A549 (cell line): ENCODE measurements at regions not wholly inside any gene's neighbourhood (a gene's known extent, or its start where the extent isn't known, plus 50 kb on each side); places are given as distances from the start of the nearest gene placed in this dataset.

ENCODE experiments used
- ATAC-seq, 2 experiments: fragments of 200-7000 bp in 1 of 2; fragments of >200 bp in 1 of 2; cut with Nextera tagmentation in 1 of 2; cut with Tn5 transposase in 1 of 2; 3 replicates each; pipeline versions ENCODE4 v1.8.0 to v1.9.1; 2018 to 2020; ENCODE audit warnings: mild to moderate bottlenecking in 1 of 2, moderate library complexity in 1 of 2
- CTCF ChIA-PET: fragments of 300-600 bp; sonication (Branson Sonifier 250); formaldehyde crosslinking; extraction: SDS; loops from one replicate; lab custom pipeline; 2021; ENCODE audit warnings: antibody characterized with exemption, inconsistent platforms; lab: Yijun Ruan, JAX
- POLR2A ChIA-PET: fragments of 350-600 bp; formaldehyde crosslinking; extraction: SDS; loops from one replicate; lab custom pipeline; 2021; ENCODE audit warnings: antibody characterized with exemption, inconsistent platforms; lab: Yijun Ruan, JAX
- DNase-seq, 2 experiments: peaks; one replicate each; pipeline versions ENCODE4 v3.0.0 to v3.0.0-alpha.2; 2011 to 2016; ENCODE audit warnings: low read depth in 1 of 2, low spot score in 1 of 2
- FAIRE-seq: peaks from 2 replicates; lab custom pipeline; 2011; peaks lifted over from hg19 to GRCh38; lab: Jason Lieb, UNC
- H3K27ac ChIP-seq, 2 experiments: fragments of >200 bp; sonication (Bioruptor Twin); formaldehyde crosslinking; 3 replicates each; pipeline ENCODE4 v1.5.1; 2016 to 2017
- H3K4me1 ChIP-seq: fragments of >200 bp; sonication (Bioruptor Twin); formaldehyde crosslinking; 3 replicates; pipeline ENCODE4 v1.6.1; 2016
- H3K4me2 ChIP-seq: fragments of >200 bp; sonication (Bioruptor Twin); formaldehyde crosslinking; 3 replicates; pipeline ENCODE4 v1.6.1; 2016
- H3K4me3 ChIP-seq: fragments of >200 bp; sonication (Bioruptor Twin); formaldehyde crosslinking; 3 replicates; pipeline ENCODE4 v1.5.1; 2016
- H3K9me3 ChIP-seq: fragments of >200 bp; sonication (Bioruptor Twin); formaldehyde crosslinking; 3 replicates; pipeline ENCODE4 v1.6.1; 2016
- CEBPB ChIP-seq, 2 experiments: fragments of >200 bp in 1 of 2; sonication (Bioruptor Twin) in 1 of 2; formaldehyde crosslinking in 1 of 2; IDR thresholded peaks; 2 replicates each; pipeline ENCODE4 v1.6.1; 2012 to 2016
- EHMT2 ChIP-seq: fragments of 200-600 bp; sonication (generic); IDR thresholded peaks from 2 replicates; pipeline ENCODE4 v1.6.1; 2016; ENCODE audit warnings: antibody characterized with exemption, low read depth, mild to moderate bottlenecking, moderate library complexity
- FOXS1 ChIP-seq: fragments of 250-450 bp; sonication (Bioruptor Pico); IDR thresholded peaks from 2 replicates; pipeline ENCODE4 v1.5.0; 2020; ENCODE audit warnings: mild to moderate bottlenecking, moderate library complexity
- HDAC2 ChIP-seq: fragments of 200-600 bp; sonication (generic); IDR thresholded peaks from 2 replicates; pipeline ENCODE4 v1.6.1; 2016
- HEYL ChIP-seq: fragments of 250-450 bp; sonication (Bioruptor Pico); IDR thresholded peaks from 2 replicates; pipeline ENCODE4 v1.8.0; 2021; ENCODE audit warnings: mild to moderate bottlenecking, moderate library complexity
- HOXB5 ChIP-seq: fragments of 250-450 bp; sonication (Bioruptor Pico); IDR thresholded peaks from 2 replicates; pipeline ENCODE4 v1.5.0; 2020; ENCODE audit warnings: mild to moderate bottlenecking, moderate library complexity
- MAZ ChIP-seq: fragments of 150-350 bp; IDR thresholded peaks from 2 replicates; pipeline ENCODE4 v1.6.1; 2014; ENCODE audit warnings: antibody characterized with exemption, low read depth, low read length, borderline replicate concordance
- NPAS2 ChIP-seq: fragments of 250-450 bp; sonication (Bioruptor Pico); IDR thresholded peaks from 2 replicates; pipeline ENCODE4 v1.8.0; 2022; ENCODE audit warnings: mild to moderate bottlenecking, moderate library complexity, borderline replicate concordance
- RAD21 ChIP-seq, 2 experiments: fragments of >200 bp in 1 of 2; sonication (Bioruptor Twin) in 1 of 2; formaldehyde crosslinking in 1 of 2; IDR thresholded peaks in 1 of 2; conservative IDR thresholded peaks in 1 of 2; 2 replicates in 1 of 2; 3 replicates in 1 of 2; pipeline ENCODE4 v1.6.1; 2012 to 2018; ENCODE audit warnings: inconsistent platforms in 1 of 2
- RARB ChIP-seq: fragments of 250-450 bp; sonication (Bioruptor Pico); IDR thresholded peaks from 2 replicates; pipeline ENCODE4 v1.8.0; 2021; ENCODE audit warnings: mild to moderate bottlenecking, moderate library complexity
- RCOR1 ChIP-seq: fragments of 150-350 bp; IDR thresholded peaks from 2 replicates; pipeline ENCODE4 v1.6.1; 2014; ENCODE audit warnings: antibody characterized with exemption, low read length, low read depth
- RNF2 ChIP-seq: fragments of 200-600 bp; sonication (generic); IDR thresholded peaks from 2 replicates; pipeline ENCODE4 v1.6.1; 2016; ENCODE audit warnings: low read depth, mild to moderate bottlenecking, antibody characterized with exemption, moderate library complexity, borderline replicate concordance
- WGBS: methylation state at CpG from one replicate; pipeline ENCODE4 v1.1.6; 2017; ENCODE audit errors: missing lambda C conversion rate; 5-methylcytosine and 5-hydroxymethylcytosine counted together
- TF ChIP-seq, protein P1 (sequence below): IDR thresholded peaks from 2 replicates; pipeline ENCODE4 v1.6.1; 2012
- TF ChIP-seq, protein P2 (sequence below): fragments of 150-350 bp; IDR thresholded peaks from 2 replicates; pipeline ENCODE4 v1.6.1; 2014; ENCODE audit warnings: low read depth, mild to moderate bottlenecking, low read length
- TF ChIP-seq, protein P3 (sequence below): fragments of 200-600 bp; sonication (generic); IDR thresholded peaks from 2 replicates; pipeline ENCODE4 v1.6.1; 2016; ENCODE audit warnings: antibody characterized with exemption, mild to moderate bottlenecking, moderate library complexity
- TF ChIP-seq, protein P4 (sequence below): IDR thresholded peaks from 2 replicates; pipeline ENCODE4 v1.6.1; 2012; ENCODE audit warnings: low read depth, borderline replicate concordance
- TF ChIP-seq, protein P5 (sequence below): fragments of >200 bp; sonication (Bioruptor Twin); formaldehyde crosslinking; IDR thresholded peaks from 3 replicates; pipeline ENCODE4 v1.6.1; 2016
- TF ChIP-seq, protein P6 (sequence below): fragments of 250-450 bp; sonication (Bioruptor Pico); IDR thresholded peaks from 2 replicates; pipeline ENCODE4 v1.5.0; 2020; ENCODE audit warnings: low read depth, mild to moderate bottlenecking, moderate library complexity

DNA sequence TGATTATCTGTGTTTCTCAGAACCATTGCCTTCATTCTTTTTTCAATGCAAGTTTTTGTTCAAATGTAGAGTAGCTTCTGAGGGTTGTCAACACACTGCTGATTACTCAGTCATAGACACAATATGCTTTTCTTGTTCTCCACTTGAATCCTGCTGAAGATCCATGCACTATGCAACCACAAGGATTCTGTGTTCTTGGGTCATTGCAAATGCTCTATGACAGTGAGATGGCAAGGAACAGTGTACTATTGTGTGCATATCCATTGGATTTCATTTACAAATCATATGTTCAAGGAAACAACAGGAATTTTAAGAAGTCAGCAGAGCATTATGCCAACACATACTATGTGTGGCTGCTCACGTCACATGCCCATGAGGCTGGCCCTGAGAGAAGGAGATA is 1590.2 kb downstream of the EFNA5 start:
- TF ChIP-seq, protein P1, sequence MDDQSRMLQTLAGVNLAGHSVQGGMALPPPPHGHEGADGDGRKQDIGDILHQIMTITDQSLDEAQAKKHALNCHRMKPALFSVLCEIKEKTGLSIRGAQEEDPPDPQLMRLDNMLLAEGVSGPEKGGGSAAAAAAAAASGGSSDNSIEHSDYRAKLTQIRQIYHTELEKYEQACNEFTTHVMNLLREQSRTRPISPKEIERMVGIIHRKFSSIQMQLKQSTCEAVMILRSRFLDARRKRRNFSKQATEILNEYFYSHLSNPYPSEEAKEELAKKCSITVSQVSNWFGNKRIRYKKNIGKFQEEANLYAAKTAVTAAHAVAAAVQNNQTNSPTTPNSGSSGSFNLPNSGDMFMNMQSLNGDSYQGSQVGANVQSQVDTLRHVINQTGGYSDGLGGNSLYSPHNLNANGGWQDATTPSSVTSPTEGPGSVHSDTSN = no peak
- TF ChIP-seq RCOR1 (no peak), MAZ (no peak), FOXS1 (CRISPR knock-in tag) (no peak), NPAS2 (CRISPR knock-in tag) (no peak)
- TF ChIP-seq, protein P2, sequence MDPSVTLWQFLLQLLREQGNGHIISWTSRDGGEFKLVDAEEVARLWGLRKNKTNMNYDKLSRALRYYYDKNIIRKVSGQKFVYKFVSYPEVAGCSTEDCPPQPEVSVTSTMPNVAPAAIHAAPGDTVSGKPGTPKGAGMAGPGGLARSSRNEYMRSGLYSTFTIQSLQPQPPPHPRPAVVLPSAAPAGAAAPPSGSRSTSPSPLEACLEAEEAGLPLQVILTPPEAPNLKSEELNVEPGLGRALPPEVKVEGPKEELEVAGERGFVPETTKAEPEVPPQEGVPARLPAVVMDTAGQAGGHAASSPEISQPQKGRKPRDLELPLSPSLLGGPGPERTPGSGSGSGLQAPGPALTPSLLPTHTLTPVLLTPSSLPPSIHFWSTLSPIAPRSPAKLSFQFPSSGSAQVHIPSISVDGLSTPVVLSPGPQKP = no peak
- TF ChIP-seq, protein P3, sequence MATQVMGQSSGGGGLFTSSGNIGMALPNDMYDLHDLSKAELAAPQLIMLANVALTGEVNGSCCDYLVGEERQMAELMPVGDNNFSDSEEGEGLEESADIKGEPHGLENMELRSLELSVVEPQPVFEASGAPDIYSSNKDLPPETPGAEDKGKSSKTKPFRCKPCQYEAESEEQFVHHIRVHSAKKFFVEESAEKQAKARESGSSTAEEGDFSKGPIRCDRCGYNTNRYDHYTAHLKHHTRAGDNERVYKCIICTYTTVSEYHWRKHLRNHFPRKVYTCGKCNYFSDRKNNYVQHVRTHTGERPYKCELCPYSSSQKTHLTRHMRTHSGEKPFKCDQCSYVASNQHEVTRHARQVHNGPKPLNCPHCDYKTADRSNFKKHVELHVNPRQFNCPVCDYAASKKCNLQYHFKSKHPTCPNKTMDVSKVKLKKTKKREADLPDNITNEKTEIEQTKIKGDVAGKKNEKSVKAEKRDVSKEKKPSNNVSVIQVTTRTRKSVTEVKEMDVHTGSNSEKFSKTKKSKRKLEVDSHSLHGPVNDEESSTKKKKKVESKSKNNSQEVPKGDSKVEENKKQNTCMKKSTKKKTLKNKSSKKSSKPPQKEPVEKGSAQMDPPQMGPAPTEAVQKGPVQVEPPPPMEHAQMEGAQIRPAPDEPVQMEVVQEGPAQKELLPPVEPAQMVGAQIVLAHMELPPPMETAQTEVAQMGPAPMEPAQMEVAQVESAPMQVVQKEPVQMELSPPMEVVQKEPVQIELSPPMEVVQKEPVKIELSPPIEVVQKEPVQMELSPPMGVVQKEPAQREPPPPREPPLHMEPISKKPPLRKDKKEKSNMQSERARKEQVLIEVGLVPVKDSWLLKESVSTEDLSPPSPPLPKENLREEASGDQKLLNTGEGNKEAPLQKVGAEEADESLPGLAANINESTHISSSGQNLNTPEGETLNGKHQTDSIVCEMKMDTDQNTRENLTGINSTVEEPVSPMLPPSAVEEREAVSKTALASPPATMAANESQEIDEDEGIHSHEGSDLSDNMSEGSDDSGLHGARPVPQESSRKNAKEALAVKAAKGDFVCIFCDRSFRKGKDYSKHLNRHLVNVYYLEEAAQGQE = no peak
- TF ChIP-seq, protein P4, sequence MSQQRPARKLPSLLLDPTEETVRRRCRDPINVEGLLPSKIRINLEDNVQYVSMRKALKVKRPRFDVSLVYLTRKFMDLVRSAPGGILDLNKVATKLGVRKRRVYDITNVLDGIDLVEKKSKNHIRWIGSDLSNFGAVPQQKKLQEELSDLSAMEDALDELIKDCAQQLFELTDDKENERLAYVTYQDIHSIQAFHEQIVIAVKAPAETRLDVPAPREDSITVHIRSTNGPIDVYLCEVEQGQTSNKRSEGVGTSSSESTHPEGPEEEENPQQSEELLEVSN = no peak
- 78% methylated on average over 1 of the region's 1 CpG for WGBS
- H3K9me3 ChIP-seq = no peaks in the 10 kb centered on the region
- H3K4me1 ChIP-seq = no peaks in the 10 kb centered on the region
- ChIA-PET CTCF (no interaction called here), POLR2A (no interaction called here)
- no peak overlapping the region for H3K4me3 ChIP-seq
- no peak for FAIRE-seq
- no peak for DNase-seq
- no peak overlapping the region for H3K27ac ChIP-seq
- no peak for ATAC-seq
- no peak overlapping the region for H3K4me2 ChIP-seq

DNA sequence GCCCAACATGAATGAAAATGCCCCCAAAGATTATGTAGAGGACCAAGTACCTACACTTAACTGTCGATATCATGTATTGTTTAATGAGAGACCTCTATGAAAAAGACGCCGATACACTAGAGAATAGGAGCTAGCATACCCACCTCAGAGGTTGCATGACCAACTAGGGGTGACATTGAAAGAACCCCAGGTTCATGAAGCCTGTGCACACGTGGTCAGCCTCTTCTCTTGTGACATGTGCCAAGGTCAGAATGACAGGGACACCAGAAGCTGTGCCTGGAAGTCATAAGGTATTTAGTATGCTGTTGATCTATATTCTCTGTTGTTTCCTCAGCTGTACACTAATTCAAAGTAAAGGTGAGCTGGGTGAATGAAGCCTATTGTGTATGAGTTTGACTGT is 1594.1 kb downstream of the EFNA5 start:
- ChIA-PET CTCF (no interaction called here), POLR2A (no interaction called here)
- 69% methylated on average over 4 of the region's 4 CpGs for WGBS
- Histone ChIP-seq H3K4me1 (no peaks in the 10 kb centered on the region), H3K4me3 (no peak overlapping the region), H3K9me3 (no peaks in the 10 kb centered on the region), H3K4me2 (no peak overlapping the region), H3K27ac (no peak overlapping the region)
- DNase-seq (no peak), FAIRE-seq (no peak), ATAC-seq (no peak)
- TF ChIP-seq, protein P3 = no peak
- TF ChIP-seq HDAC2 (no peak), RAD21 (conservative IDR thresholded peaks at IDR 0.05 in 1 of 2, IDR thresholded peaks at IDR 0.05 in 1 of 2) (no peak), HOXB5 (no peak), CEBPB (IDR thresholded peaks at IDR 0.05) (no peak), EHMT2 (no peak), HEYL (CRISPR knock-in tag) (no peak), RNF2 (no peak), RARB (no peak)
- TF ChIP-seq, protein P5, sequence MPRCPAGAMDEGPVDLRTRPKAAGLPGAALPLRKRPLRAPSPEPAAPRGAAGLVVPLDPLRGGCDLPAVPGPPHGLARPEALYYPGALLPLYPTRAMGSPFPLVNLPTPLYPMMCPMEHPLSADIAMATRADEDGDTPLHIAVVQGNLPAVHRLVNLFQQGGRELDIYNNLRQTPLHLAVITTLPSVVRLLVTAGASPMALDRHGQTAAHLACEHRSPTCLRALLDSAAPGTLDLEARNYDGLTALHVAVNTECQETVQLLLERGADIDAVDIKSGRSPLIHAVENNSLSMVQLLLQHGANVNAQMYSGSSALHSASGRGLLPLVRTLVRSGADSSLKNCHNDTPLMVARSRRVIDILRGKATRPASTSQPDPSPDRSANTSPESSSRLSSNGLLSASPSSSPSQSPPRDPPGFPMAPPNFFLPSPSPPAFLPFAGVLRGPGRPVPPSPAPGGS = no peak
- TF ChIP-seq, protein P6, sequence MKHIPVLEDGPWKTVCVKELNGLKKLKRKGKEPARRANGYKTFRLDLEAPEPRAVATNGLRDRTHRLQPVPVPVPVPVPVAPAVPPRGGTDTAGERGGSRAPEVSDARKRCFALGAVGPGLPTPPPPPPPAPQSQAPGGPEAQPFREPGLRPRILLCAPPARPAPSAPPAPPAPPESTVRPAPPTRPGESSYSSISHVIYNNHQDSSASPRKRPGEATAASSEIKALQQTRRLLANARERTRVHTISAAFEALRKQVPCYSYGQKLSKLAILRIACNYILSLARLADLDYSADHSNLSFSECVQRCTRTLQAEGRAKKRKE (CRISPR knock-in tag) = no peak
